SH-SY5Y (cell line): ENCODE measurements at regions not wholly inside any gene's neighbourhood (a gene's known extent, or its start where the extent isn't known, plus 50 kb on each side); places are given as distances from the start of the nearest gene placed in this dataset.

ENCODE experiments used
- GATA2 ChIP-seq: IDR thresholded peaks from 2 replicates; pipeline ENCODE4 v1.6.1; 2011; ENCODE audit warnings: mild to moderate bottlenecking, low read depth, low read length
- GATA3 ChIP-seq: IDR thresholded peaks from 2 replicates; pipeline ENCODE4 v1.6.1; 2011; ENCODE audit warnings: low read depth, mild to moderate bottlenecking, low read length, moderate library complexity

DNA sequence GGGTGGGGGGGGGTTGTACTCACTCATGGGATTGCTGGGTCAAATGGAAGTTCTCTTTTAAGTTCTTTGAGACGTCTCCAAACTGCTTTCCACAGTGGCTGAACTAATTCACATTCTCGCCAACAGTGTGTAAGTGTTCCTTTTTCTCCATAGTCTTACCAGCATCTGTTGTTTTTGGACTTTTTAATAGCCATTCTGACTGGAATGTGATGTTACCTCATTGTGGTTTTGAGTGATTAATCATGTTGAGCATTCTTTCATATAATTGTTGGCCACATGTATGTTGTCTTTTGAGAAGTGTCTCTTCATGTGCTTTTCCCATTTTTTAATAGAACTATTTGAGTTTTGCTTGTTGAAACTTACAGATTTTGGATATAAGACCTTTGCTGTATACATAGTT, 94.9 kb upstream of the PLPPR1 start:
- TF ChIP-seq GATA3 (no peak), GATA2 (no peak)

DNA sequence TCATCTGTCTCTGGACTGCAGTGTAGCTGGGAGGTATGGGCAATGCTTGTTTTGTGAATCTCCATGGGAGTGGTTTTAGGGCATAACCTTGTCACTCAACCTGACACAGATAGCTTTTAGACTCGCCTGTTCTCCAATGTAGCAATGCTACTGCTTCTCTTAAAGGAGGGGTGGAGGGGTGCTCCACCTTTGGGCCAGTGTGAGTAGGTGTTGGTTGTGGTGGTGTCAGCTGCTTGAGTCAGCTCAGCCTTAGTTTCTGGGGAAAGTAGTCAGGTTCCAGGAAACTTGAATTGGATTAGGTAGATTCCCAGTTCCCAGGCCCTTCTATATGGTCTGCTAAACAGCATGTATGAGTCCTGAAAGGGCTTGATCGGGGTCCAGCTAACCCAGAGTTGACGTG, 91.1 kb upstream of the PLPPR1 start:
- TF ChIP-seq GATA3 (no peak), GATA2 (no peak)

DNA sequence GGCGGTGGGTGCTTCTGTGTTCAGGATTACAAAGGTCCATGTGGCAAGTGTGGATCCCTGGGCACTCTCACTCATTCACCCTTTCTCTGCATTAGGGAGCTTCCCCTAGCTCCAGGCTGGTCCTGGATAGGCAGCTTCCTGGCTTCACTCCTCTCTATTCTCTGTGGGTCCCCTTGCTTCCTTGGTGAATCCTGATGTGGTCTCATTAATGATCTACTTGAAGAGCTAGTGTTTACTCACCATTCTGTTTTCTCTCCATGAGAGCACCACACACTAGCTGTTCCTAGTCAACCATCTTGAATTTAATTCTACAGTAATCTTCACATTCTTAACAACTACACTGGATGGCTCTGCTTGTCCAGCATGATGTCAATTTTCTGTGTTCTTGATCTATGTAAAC, 90.0 kb upstream of the PLPPR1 start:
- TF ChIP-seq GATA3 (no peak), GATA2 (no peak)

DNA sequence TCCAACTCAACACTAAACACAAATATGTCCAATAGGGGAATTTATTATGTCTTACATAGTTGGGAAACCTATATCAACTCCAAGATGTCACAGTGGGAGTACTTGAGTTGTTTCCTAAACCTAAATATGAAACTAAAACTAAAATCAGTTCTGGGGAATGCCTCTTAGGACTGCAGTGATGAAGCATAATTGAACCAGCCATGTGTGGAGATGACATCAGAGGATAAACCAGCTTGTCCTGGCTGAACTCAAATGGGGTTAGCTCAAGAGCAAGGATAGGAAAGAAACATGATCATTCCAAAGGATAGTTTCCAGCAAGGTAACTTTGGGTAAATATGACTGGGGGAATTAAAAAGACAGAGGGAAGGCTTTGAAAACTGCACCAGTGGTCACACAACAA, 88.9 kb upstream of the PLPPR1 start:
- no peak for TF ChIP-seq GATA2

DNA sequence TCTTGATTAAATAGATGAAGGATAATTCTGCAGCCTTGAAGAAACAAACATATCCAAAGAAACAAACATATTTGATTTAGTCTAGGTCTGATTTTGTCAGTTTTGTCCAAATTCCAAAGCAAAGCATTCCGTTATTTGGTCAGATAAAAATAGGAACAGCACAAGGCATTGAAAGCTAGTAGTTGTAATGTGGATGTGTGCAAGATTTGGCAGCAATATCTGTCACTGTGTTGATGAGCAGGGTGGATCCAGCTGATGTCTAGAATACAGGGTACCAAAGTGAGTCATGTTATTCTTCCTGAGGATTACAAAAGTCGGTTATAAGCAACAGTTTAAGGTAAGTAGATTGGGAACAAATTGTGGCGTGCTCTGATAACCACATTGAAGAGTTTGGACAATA, 69.3 kb upstream of the PLPPR1 start:
- TF ChIP-seq GATA3 = no peak
- no peak for TF ChIP-seq GATA2
